ENCODE measurements at regions not wholly inside any gene's neighbourhood (a gene's known extent, or its start where the extent isn't known, plus 50 kb on each side); places are given as distances from the start of the nearest gene placed in this dataset.

DNA sequence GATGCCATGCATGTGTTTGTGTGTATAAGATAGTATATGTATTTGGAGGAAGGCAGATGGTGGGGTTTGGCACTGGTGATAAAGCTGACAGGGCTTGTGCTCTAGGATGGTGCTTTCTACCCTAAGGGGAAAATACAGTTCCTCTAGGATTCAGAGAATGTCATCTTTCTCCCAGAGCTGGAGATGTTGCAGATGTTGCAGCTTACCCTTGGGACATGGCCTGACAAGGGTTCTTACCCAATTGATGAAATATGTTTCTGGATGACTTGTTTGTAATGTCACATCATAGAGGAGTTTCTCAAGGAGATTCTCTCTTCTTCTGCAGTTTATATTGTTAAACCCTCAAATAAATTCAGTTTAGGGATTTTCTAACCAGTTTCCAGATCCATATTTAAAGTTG lies 52.5 kb upstream of the PITX2 start:
- Mint-ChIP-seq H3K9me3 (ENCODE audit: low read depth) (no peaks in the 10 kb centered on the region), H3K36me3 (ENCODE audit: low read depth) (no peaks in the 10 kb centered on the region), H3K4me3 (ENCODE audit: unreplicated experiment) (no peak overlapping the region), H3K27ac (ENCODE audit: unreplicated experiment) (no peak overlapping the region), H3K4me1 (ENCODE audit: low read depth) (no peaks in the 10 kb centered on the region), H3K27me3 (ENCODE audit: low read depth) (peaks cover 50% of the 10 kb centered on the region)
- TF ChIP-seq, protein P1, sequence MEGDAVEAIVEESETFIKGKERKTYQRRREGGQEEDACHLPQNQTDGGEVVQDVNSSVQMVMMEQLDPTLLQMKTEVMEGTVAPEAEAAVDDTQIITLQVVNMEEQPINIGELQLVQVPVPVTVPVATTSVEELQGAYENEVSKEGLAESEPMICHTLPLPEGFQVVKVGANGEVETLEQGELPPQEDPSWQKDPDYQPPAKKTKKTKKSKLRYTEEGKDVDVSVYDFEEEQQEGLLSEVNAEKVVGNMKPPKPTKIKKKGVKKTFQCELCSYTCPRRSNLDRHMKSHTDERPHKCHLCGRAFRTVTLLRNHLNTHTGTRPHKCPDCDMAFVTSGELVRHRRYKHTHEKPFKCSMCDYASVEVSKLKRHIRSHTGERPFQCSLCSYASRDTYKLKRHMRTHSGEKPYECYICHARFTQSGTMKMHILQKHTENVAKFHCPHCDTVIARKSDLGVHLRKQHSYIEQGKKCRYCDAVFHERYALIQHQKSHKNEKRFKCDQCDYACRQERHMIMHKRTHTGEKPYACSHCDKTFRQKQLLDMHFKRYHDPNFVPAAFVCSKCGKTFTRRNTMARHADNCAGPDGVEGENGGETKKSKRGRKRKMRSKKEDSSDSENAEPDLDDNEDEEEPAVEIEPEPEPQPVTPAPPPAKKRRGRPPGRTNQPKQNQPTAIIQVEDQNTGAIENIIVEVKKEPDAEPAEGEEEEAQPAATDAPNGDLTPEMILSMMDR (IDR thresholded peaks at IDR 0.05): no peak
- no peak for DNase-seq (ENCODE audit: low spot score)

DNA sequence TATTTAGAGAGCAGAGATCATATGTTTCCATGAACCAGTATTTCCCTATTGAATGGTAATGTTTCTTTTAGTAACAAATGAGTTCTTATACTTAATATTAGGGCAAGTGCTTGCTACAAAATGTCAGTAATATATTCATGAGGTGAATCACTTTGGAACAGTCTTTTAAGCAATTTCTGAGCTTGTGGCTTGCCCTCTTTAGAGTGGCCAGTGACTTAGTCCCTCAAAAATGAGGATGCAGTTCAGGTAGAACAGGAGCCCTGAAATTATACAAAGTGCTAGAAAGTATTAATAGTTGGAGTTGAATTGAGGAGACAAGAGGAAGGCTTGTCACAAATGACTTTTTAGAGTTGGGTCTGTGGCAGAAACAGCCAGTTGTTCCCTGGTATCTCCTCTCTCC lies 53.4 kb upstream of the PITX2 start:
- Mint-ChIP-seq H3K9me3 (ENCODE audit: low read depth) (no peaks in the 10 kb centered on the region), H3K36me3 (ENCODE audit: low read depth) (no peaks in the 10 kb centered on the region), H3K4me1 (ENCODE audit: low read depth) (no peaks in the 10 kb centered on the region), H3K27ac (ENCODE audit: unreplicated experiment) (no peak overlapping the region), H3K27me3 (ENCODE audit: low read depth) (peaks cover 51% of the 10 kb centered on the region), H3K4me3 (ENCODE audit: unreplicated experiment) (no peak overlapping the region)
- DNase-seq (ENCODE audit: low spot score): no peak
- TF ChIP-seq, protein P1 (IDR thresholded peaks at IDR 0.05): no peak

DNA sequence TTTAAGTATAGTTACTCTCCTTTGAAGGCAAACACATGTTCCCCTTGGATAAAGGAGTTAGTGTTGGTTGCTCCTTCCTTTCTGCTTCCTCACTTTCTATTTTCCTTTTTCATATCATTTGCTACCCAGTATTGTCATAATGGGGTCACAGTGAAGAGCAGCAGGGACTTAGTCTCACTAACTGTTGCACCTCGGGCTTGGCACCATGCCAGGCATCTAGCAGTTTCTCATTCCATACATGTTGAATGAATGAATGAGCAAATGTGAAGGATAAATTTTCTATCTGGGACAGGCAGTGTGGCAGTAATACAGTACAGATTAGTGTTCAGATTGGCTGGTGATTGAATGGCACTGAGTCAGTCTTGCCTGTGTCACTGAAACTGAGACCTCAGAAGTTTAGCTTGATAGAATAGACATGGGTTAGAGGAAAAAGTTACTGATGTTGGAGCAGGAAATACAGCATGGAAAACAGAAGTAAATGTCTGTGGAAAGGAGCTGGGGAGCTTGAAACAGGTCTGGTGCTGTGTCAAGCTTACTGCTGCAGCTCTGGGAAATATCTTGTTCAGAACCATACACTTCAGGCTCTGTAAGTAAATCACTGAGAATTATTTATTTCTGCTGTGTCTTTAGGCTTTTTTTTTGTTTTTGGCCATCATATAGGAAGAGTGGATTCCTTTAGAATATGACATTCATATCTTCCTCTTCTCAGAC lies 55.8 kb upstream of the PITX2 start:
- Mint-ChIP-seq H3K9me3 (ENCODE audit: low read depth) (no peaks in the 10 kb centered on the region), H3K27ac (ENCODE audit: unreplicated experiment) (no peak overlapping the region), H3K36me3 (ENCODE audit: low read depth) (no peaks in the 10 kb centered on the region), H3K4me3 (ENCODE audit: unreplicated experiment) (no peak overlapping the region), H3K4me1 (ENCODE audit: low read depth) (no peaks in the 10 kb centered on the region), H3K27me3 (ENCODE audit: low read depth) (peaks cover 43% of the 10 kb centered on the region)
- TF ChIP-seq, protein P1 (IDR thresholded peaks at IDR 0.05): no peak
- no peak for DNase-seq (ENCODE audit: low spot score)

DNA sequence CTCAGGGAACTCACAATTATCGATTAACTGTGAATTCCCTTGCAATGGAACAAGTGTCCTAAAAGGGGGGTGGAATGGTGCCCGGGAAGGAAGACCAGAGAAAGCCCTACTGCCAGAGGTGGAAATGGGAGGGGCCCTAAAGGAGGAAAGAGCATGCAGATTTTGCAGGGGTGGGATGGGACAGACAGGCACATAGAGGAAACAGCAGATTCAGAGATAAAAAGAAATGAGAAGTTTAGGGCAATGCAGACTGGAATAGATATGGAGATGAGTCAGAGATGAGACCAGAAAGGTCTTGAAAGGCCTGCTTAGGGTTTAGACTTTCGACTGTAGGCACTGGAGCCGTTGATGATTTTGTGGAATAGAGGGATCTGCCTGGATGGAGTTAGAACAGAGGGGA lies 57.4 kb upstream of the PITX2 start:
- no peak overlapping the region for H3K4me3 Mint-ChIP-seq (ENCODE audit: unreplicated experiment)
- H3K4me1 Mint-ChIP-seq (ENCODE audit: low read depth): no peaks in the 10 kb centered on the region
- TF ChIP-seq, protein P1 (IDR thresholded peaks at IDR 0.05): no peak
- H3K36me3 Mint-ChIP-seq (ENCODE audit: low read depth): no peaks in the 10 kb centered on the region
- H3K27ac Mint-ChIP-seq (ENCODE audit: unreplicated experiment): no peak overlapping the region
- H3K27me3 Mint-ChIP-seq (ENCODE audit: low read depth): peaks cover 41% of the 10 kb centered on the region
- no peaks in the 10 kb centered on the region for H3K9me3 Mint-ChIP-seq (ENCODE audit: low read depth)
- no peak for DNase-seq (ENCODE audit: low spot score)

DNA sequence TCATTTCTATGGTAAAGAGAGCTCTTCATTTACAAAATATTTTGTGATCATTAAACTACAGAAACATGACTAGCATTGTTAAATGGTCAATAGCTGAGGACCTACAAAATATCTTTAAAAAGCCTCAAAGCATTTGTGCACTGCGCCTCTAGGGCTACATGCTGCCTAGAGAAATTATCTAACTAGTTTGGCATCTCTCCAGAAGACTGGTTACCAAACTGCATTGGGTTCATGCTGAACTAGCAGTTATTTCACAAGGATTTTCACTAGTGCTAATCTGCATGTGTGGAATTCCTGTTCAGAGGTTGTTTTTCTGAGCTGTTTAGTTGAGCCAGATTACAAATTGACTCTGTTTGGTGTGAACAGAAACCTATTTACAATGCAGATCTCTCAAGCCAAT lies 58.5 kb upstream of the PITX2 start:
- Mint-ChIP-seq H3K4me3 (ENCODE audit: unreplicated experiment) (no peak overlapping the region), H3K4me1 (ENCODE audit: low read depth) (no peaks in the 10 kb centered on the region), H3K27me3 (ENCODE audit: low read depth) (peaks cover 37% of the 10 kb centered on the region), H3K9me3 (ENCODE audit: low read depth) (no peaks in the 10 kb centered on the region), H3K27ac (ENCODE audit: unreplicated experiment) (no peak overlapping the region), H3K36me3 (ENCODE audit: low read depth) (no peaks in the 10 kb centered on the region)
- no peak for DNase-seq (ENCODE audit: low spot score)
- TF ChIP-seq, protein P1 (IDR thresholded peaks at IDR 0.05): no peak
